ENCODE measurements at regions not wholly inside any gene's neighbourhood (a gene's known extent, or its start where the extent isn't known, plus 50 kb on each side); places are given as distances from the start of the nearest gene placed in this dataset.

DNA sequence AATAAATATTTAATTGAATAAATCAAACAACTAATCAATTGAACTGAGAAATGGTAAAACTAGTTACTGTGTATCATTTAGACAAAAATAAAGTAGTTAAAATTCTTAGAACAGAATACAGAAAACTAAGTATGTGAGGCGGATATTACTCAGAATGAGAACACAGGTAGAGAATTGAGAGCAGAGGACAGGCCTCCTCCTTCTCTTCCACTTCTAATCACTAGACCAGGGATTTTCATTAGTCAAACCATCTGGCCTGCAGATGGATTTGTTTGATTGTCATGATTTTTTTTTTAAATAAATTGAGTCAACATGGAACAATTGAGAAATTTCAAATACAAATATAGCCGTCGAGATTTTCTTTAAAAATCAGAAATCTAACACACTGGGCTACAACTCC is 198.6 kb upstream of the HMHB1 start:
- TF ChIP-seq, protein P1, sequence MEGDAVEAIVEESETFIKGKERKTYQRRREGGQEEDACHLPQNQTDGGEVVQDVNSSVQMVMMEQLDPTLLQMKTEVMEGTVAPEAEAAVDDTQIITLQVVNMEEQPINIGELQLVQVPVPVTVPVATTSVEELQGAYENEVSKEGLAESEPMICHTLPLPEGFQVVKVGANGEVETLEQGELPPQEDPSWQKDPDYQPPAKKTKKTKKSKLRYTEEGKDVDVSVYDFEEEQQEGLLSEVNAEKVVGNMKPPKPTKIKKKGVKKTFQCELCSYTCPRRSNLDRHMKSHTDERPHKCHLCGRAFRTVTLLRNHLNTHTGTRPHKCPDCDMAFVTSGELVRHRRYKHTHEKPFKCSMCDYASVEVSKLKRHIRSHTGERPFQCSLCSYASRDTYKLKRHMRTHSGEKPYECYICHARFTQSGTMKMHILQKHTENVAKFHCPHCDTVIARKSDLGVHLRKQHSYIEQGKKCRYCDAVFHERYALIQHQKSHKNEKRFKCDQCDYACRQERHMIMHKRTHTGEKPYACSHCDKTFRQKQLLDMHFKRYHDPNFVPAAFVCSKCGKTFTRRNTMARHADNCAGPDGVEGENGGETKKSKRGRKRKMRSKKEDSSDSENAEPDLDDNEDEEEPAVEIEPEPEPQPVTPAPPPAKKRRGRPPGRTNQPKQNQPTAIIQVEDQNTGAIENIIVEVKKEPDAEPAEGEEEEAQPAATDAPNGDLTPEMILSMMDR (IDR thresholded peaks at IDR 0.05): no peak
- TF ChIP-seq EP300 (IDR thresholded peaks at IDR 0.05): no peak
- no peak for TF ChIP-seq POLR2A (IDR thresholded peaks at IDR 0.05)

Measured in sigmoid colon (tissue), 4 donors.